SK-N-MC (cell line): ENCODE measurements at regions not wholly inside any gene's neighbourhood (a gene's known extent, or its start where the extent isn't known, plus 50 kb on each side); places are given as distances from the start of the nearest gene placed in this dataset.
"Not testable (repeated sequence)": the region's sequence is repeated elsewhere in the genome, so short reads cannot be mapped to it uniquely, and the experiment has no call there.

Experiments used
- DNase-seq: peaks from one replicate; pipeline ENCODE4 v3.0.0-alpha.2; 2011; ENCODE audit warnings: low read depth, low spot score
- H3K27ac ChIP-seq: fragments of 200-600 bp; sonication (generic); 2 replicates; pipeline ENCODE4 v1.5.1; 2016; ENCODE audit warnings: mixed run types
- H3K36me3 ChIP-seq: fragments of 200-600 bp; sonication (generic); 2 replicates; pipeline ENCODE4 v1.6.1; 2017; ENCODE audit warnings: antibody characterized with exemption, low read length, mixed read lengths; ENCODE audit not compliant: insufficient read depth
- H3K4me3 ChIP-seq: fragments of 200-600 bp; sonication (generic); 2 replicates; pipeline ENCODE4 v1.5.1; 2016
- H3K9ac ChIP-seq: fragments of 200-600 bp; sonication (generic); 2 replicates; pipeline ENCODE4 v1.8.0; 2017; ENCODE audit warnings: mixed run types, mixed read lengths; ENCODE audit not compliant: insufficient read length
- H3K9me3 ChIP-seq: fragments of 200-600 bp; sonication (generic); 2 replicates; pipeline ENCODE4 v1.6.1; 2017; ENCODE audit warnings: low read depth, mild to moderate bottlenecking, antibody characterized with exemption, low read length, moderate library complexity, mixed read lengths
- EZH2 ChIP-seq: fragments of 200-600 bp; sonication (generic); IDR thresholded peaks from one replicate; pipeline ENCODE4 v1.6.1; 2017; ENCODE audit warnings: antibody characterized with exemption
- FOXP2 ChIP-seq: optimal IDR thresholded peaks from 2 replicates; pipeline ENCODE3; 2011; ENCODE audit warnings: mild to moderate bottlenecking, moderate library complexity; ENCODE audit not compliant: insufficient read depth; ENCODE audit errors: extremely low read length, control extremely low read depth
- POLR2AphosphoS5 ChIP-seq: IDR thresholded peaks from 2 replicates; pipeline ENCODE4 v1.6.1; 2012; ENCODE audit warnings: mild to moderate bottlenecking, low read depth, low read length, borderline replicate concordance

- H3K9ac ChIP-seq: no peak overlapping the region
- no peak overlapping the region for H3K27ac ChIP-seq
- DNase-seq: no peak
- TF ChIP-seq EZH2 (no peak), FOXP2 (no peak), POLR2AphosphoS5 (no peak)
- H3K4me3 ChIP-seq: no peak overlapping the region
- H3K9me3 ChIP-seq: no peaks in the 10 kb centered on the region
- H3K36me3 ChIP-seq: no peaks in the 10 kb centered on the region
Measured at GRCh38 chr12:47350062-47350408, 270.3 kb upstream of the AMIGO2 start.

DNA sequence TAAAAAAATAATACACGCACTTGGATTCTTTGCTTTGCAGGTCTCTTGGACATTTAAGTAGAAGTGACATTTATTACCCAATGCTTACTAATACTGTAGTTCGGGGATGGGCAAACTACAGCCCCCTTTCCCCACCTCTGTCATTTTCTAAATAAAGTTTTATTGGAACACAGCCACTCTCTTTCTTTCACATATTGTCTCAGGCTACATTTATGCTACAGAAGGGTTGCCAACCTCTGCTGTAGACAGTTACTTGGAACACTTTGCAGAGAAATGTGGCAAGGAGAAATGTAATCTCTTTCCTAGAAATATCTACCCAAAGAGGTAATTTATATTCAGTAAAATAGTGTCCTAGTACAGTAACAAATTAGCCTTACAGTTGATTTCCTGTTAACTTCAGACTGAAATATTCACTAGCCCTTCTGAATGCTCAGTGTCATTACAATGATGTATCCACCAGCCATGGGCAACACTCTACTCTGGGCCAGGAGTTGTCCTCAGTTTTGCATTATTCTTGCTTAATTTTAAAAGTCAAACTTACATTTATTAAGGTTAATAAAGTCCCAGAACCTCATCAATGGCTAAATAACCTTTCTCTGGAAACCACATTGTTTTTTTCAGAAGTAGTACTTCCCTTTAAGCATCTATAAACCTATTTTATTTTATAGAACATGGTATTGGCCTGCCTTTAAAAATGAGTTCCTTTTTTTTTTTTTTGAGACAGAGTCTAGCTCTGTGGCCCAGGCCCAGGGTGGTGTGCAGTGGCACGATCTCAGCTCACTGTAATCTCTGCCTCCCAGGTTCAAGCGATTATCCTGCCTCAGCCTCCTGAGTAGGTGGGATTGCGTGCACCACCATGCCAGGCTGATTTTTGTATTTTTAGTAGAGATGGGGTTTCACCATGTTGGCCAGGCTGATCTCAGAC lies 269.6 kb upstream of the AMIGO2 start:
- no peak for DNase-seq
- Histone ChIP-seq H3K4me3 (no peak overlapping the region), H3K27ac (no peak overlapping the region), H3K9ac (no peak overlapping the region), H3K9me3 (no peaks in the 10 kb centered on the region), H3K36me3 (no peaks in the 10 kb centered on the region)
- TF ChIP-seq FOXP2 (no peak), POLR2AphosphoS5 (no peak), EZH2 (no peak)

- TF ChIP-seq POLR2AphosphoS5: no peak
- TF ChIP-seq FOXP2: no peak
- no peak for TF ChIP-seq EZH2
- H3K36me3 ChIP-seq: no peaks in the 10 kb centered on the region
Measured at GRCh38 chr12:47348206-47348605, 268.4 kb upstream of the AMIGO2 start.

DNA sequence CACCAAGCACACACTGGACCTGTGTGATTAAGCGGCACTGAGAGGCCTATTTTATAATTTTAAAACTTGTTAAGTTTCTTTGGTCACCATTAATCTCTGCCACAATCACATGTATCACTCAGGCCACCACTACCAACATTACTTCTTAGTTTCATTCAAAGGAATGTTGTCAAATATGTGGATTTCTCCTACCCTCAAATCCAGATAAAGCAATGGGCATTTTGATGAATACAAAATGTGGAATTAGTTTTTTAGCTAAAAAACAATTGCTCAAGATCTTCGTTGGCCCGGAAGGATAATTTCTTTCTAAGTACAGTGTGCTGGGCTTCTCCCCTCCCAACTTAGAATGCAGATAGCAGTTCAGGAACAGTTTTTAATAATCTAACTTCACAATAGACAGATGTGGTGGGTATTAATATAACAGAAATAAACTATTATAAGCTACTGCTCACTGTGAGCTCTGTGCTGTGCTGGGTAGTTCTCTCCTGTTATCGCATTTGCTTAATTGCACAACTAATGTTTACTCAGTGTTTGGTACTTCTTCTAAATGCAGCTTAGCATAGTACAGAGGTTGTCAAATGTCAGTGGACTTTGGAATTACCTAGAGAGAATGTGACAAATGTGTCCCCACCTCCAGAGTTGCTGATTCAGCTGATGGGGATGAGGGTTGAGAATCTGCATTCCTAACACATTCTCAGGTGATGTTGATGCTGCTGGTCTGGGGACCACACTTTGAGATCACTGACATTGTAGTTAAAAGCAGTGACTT lies 266.7 kb upstream of the AMIGO2 start:
- no peak for DNase-seq
- Histone ChIP-seq H3K4me3 (no peak overlapping the region), H3K36me3 (no peaks in the 10 kb centered on the region), H3K9me3 (no peaks in the 10 kb centered on the region), H3K27ac (no peak overlapping the region), H3K9ac (no peak overlapping the region)
- no peak for TF ChIP-seq POLR2AphosphoS5
- TF ChIP-seq FOXP2: no peak
- TF ChIP-seq EZH2: no peak

More at GRCh38 chr12:47348206-47348605, 268.4 kb upstream of the AMIGO2 start:
- no peak overlapping the region for H3K27ac ChIP-seq
- no peak for DNase-seq
- no peak overlapping the region for H3K4me3 ChIP-seq
- no peak overlapping the region for H3K9ac ChIP-seq
- no peaks in the 10 kb centered on the region for H3K9me3 ChIP-seq

- Histone ChIP-seq H3K36me3 (no peaks in the 10 kb centered on the region), H3K9me3 (no peaks in the 10 kb centered on the region), H3K9ac (no peak overlapping the region), H3K4me3 (no peak overlapping the region), H3K27ac (no peak overlapping the region)
- no peak for DNase-seq
- TF ChIP-seq POLR2AphosphoS5 (no peak), EZH2 (no peak), FOXP2 (no peak)
Measured at GRCh38 chr12:47343684-47344567, 264.2 kb upstream of the AMIGO2 start.

- H3K36me3 ChIP-seq: no peaks in the 10 kb centered on the region
- no peak overlapping the region for H3K27ac ChIP-seq
- H3K9me3 ChIP-seq: no peaks in the 10 kb centered on the region
- no peak overlapping the region for H3K9ac ChIP-seq
- TF ChIP-seq POLR2AphosphoS5 (no peak), FOXP2 (no peak), EZH2 (no peak)
- no peak overlapping the region for H3K4me3 ChIP-seq
- no peak for DNase-seq
Measured at GRCh38 chr12:47340411-47341015, 260.8 kb upstream of the AMIGO2 start.

DNA sequence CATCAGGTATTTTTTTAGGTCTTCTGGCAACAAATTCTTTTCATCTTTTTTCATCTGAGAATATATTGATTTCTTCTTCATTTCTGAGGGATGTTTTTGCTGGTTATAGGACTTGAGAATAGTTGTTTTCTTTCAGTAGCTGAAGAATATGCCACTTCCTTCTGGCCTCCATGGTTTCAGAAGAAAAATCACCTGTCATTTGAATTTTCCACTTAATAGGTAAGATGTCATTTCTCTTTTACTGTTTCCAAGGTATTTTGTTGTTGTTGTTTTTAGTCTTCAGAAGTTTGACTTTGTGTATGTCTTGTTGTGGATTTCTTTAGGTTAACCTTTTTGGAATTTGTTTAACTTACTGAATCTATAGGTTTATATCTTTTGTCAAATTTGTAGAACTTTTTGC lies 257.8 kb upstream of the AMIGO2 start:
- DNase-seq: no peak
- TF ChIP-seq EZH2: no peak
- TF ChIP-seq FOXP2: no peak
- no peak for TF ChIP-seq POLR2AphosphoS5
- Histone ChIP-seq H3K9ac (no peak overlapping the region), H3K27ac (no peak overlapping the region), H3K36me3 (no peaks in the 10 kb centered on the region), H3K4me3 (no peak overlapping the region), H3K9me3 (no peaks in the 10 kb centered on the region)

DNA sequence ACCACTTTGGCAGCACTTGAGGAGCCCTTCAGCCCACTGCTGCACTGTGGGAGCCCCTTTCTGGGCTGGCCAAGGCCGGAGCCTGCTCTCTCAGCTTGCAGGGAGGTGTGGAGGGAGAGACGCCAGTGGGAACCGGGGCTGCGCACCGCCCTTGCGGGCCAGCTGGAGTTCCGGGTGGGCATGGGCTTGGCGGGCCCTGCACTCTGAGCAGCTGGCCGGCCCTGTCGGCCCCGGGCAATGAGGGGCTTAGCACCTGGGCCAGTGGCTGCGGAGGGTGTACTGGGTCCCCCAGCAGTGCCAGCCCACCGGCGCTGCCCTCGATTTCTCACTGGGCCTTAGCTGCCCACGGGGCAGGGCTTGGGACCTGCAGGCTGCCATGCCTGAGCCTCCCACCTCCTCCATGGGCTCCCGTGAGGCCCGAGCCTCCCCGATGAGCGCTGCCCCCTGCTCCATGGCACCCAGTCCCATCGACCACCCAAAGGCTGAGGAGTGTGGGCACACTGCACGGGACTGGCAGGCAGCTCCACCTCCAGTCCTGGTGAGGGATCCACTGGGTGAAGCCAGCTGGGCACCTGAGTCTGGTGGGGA lies 253.6 kb upstream of the AMIGO2 start:
- not testable (repeated sequence) for H3K36me3 ChIP-seq, H3K9me3 ChIP-seq, DNase-seq, H3K9ac ChIP-seq, H3K4me3 ChIP-seq, H3K27ac ChIP-seq
